Glomerular visceral epithelial cell (primary cell): ENCODE measurements at regions not wholly inside any gene's neighbourhood (a gene's known extent, or its start where the extent isn't known, plus 50 kb on each side); places are given as distances from the start of the nearest gene placed in this dataset.
"Not testable (repeated sequence)": the region's sequence is repeated elsewhere in the genome, so short reads cannot be mapped to it uniquely, and the experiment has no call there.

Experiments used
- DNase-seq: peaks from one replicate; pipeline ENCODE4 v3.0.0-alpha.2; 2016; ENCODE audit errors: extremely low spot score

DNA sequence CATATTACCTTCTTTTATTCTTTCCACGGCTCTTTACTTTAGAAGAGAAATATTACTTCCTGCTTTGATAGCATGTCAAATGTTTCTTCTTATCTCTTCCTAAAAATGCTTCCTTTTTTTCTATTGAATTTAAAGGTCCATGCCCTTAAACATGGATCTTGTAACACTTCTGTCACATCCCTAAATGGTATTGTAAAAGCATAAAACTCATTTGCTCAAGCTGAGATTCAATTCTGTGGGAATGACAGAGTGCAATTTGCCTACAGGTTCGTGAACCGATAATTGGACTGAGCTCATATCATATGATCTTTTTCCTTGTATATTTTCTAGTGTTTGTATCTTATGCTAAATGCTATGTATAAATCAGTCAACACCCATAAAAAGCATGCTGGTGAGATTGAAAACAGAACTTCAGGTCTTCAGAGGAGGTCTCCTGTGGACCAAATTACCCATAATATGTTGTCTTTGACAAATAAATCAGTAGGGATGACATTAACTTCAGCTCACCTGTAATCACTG is 429.3 kb downstream of the TMEM232 start:
- no peak for DNase-seq

DNA sequence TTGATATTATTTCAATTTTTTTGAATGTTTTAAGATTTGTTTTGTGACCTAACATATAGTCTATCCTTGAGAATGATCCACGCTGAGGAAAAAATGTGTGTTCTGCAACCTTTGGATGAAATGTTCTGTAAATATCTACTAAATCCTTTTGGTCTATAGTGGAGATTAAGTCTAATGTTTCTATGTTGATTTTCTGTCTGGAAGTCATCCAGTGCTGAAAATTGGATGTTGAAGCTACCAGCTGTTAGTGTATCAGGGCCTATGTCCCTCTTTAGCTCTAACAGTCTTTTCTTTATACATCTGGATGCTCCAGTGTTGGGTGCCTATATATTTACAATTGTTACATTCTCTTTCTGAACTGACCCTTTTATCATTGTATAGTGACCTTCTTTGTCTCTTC is 422.3 kb downstream of the TMEM232 start:
- DNase-seq: no peak

DNA sequence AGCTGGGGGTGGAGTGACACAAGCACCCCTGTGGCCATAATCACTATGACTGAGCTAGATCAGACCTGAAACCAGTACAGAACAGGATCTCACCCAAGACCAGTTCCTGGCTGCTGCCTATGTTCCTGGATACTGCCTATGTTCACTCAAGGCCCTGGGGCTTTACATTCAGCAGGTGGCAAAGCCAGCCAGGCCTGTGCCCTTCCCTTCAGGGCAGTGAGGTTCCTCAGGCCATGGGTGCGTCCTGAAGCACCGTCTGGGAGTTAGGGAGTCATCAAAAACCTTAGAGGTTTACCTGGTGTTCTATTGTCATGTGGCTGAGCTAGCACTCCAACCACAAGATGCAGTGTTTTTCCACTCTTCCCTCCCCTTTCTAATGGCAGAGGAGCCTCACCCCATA is 419.8 kb downstream of the TMEM232 start:
- no peak for DNase-seq

- no peak for DNase-seq
These were observed 417.2 kb downstream of the TMEM232 start for GRCh38 chr5:110309222-110309621.

GRCh38 chr5:110316566-110316965 is 409.9 kb downstream of the TMEM232 start:
- DNase-seq: not testable (repeated sequence)

DNA sequence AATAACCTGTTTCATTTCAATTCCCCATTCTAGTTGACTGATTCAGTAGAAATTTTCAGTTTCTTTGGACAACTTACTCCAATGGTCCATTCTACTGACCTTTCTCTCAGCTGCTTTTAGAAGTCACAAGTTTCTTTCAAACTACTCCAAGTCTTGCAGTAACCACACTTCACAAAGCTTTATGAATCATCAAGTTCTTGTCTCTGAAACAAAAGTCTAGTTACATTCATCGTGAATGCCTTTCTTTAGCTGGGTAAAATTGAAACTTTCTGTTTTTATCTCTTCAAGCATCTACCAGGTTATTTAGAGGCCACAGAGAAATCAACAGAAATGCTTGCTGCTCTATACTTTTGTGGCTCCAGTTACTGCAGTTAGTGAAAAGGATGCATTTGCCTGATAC is 405.4 kb downstream of the TMEM232 start:
- no peak for DNase-seq

GRCh38 chr5:110323357-110323756 is 403.1 kb downstream of the TMEM232 start:
- no peak for DNase-seq

GRCh38 chr5:110323832-110324231 is 402.6 kb downstream of the TMEM232 start:
- no peak for DNase-seq

- DNase-seq: no peak
These were observed 401.6 kb downstream of the TMEM232 start for GRCh38 chr5:110324876-110325275.

GRCh38 chr5:110329955-110330525 is 396.4 kb downstream of the TMEM232 start:
- no peak for DNase-seq

- no peak for DNase-seq
These were observed 393.1 kb downstream of the TMEM232 start for GRCh38 chr5:110333384-110333783.

DNA sequence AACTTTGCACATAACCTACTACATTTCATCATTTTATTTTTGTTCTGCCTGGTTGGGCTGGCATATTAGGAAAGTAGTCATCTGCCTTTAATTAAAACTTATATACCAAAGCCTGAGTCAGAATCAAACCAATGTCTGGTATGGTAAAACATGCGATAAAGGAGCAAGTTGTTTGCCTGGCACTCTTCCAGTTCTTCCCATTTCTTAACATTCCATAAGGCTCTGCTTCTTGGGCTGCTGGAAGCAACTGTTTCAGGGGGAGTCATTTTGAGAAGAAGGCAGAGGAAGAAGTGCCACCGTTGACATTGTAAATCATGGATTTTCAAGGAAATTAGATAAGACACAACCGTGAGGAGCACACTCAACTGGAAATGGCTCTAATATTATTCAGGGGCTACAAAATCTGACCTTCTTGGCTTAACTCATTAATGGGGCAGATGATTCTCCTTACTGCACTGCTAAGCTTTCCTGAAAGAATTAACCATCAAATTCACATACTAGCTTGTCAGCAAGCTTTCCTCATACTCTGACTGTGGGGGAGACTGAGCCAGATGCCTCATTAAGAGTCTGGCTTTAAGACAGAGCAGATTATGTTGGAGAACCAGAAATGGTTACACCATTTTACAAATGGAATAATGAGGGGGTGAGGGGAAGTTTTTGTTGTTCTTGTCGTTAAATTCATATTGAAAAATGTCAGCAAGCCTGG is 391.0 kb downstream of the TMEM232 start:
- peak; percentile 26 for DNase-seq

DNA sequence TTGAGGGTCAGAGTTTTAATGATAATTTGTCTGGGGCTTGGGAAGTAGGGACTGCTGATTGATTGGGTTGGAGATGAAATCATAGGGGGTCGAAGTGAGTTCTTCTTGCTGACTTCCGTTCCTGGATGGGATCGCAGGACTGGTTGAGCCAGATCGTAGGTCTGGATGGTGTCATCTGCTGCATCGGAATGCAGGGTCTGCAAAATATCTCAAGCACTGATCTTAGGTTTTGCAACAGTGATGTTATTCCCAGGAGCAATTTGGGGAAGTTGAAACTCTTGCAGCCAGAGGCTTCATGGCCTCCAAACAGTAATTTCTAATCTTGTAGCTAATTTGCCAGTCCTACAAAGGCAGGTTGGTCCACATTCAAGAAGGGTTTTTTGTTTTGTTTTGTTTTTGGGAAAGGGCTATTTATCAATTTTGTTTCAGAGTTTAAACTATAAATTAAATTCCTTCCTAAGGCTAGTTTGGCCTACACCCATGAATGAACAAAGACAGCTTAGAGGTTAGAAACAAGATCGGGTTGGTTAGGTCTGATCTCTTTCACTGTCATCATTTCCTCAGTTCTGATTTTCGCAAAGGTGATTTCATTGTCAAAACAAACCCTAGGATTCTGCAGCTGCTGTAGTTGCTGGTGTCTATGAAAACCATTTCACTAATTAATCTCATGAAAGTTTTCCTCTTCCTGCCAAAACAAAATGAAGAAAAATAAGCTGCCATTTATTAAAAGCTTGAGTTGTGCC is 388.0 kb downstream of the TMEM232 start:
- no peak for DNase-seq

DNA sequence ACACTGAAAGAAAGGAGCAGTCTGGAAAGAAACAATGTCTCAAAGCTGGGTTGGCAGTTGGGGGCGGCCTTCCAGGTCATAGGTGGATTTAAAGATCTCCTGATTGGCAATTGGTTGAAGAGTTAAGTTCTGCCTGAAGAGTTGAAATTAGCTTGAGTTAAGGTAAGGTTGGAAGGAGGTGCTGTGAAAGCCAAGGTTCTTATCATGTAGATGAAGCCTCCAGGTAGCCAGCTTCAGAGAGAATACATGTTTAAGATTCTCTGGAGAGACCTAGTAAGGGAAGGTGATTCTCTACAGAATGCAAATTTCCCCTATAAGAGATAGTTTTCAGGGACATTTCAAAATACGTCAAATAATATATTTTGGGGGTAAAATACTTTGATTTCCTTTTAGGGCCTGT is 387.1 kb downstream of the TMEM232 start:
- no peak for DNase-seq

DNA sequence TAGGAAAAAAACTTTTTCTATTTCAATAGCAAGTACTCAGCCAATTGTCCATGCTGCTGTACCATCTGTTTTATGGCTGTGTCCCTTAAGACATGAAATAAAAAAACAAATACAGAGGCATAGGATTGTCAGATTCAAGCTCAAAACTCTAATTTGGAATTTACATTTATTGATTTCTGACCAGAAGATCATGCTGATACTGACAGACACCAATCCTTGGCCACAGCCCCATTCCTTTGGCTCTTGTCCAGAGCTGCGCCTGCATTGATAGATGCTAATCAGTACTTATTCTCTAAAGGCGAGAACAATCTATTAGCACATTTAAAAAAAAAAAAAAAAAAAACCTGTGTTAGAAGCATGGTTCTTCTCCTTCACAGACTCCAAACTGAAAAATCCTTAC is 384.6 kb downstream of the TMEM232 start:
- no peak for DNase-seq

DNA sequence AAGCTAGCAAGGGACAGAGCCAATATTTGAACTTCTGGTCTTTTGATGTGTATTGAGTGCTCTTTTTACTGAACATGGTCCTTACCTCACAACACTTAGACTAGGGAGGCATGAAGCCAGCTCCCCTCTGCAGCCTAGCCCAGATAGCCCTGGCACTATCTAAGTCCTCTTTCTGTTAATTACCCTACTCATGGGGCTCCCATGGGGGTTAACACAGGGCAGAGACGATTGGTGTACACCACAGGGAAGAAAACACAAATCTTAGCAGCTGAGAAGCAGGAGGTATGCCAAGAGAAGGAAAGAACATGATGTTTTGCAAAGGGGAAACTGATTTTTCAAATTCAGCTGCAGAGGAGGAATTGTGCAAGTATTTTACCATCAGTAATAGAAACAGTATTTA is 383.8 kb downstream of the TMEM232 start:
- DNase-seq: no peak

GRCh38 chr5:110343616-110344015 is 382.9 kb downstream of the TMEM232 start:
- DNase-seq: no peak

- no peak for DNase-seq
These were observed 380.8 kb downstream of the TMEM232 start for GRCh38 chr5:110345623-110346022.

DNA sequence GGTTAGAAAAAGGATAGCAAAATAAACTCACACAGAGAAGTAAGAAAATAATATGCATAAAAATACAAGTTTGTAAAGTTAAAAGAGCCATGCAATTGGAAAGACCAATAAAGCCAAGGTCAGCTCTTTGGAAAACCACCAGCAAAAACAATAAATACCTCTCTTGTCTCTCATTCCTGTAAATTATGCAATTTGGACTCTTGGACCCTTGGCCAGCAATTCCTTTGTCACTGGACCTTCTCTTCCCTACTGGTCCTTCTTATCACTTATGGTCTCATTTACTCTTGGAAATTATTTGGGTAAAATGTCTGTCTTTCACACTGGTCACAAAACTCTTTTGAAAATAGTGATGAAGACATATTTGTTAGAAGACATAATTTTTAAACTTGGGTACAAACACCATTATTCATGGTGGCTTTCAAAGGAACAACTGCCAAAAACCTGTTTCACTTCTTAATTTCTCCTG is 379.5 kb downstream of the TMEM232 start:
- DNase-seq: no peak

DNA sequence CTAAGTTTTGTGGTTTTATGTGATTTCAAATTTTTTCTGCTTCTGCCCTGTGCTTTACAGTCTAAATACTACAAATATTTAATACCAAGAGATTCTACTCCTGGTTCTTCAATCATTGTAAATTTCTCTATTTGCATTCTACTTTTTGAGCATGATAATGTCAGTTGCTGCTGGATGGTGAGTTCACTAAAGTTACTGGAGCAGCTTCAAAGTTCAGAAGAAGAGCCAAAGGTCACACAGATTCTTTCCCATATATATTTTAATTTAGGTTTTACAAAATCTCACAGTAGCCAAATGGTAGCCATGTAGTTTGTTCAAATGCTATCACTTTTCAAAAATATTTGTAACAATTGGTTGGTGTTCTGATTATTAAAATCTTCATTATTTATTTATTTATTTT is 378.7 kb downstream of the TMEM232 start:
- no peak for DNase-seq

DNA sequence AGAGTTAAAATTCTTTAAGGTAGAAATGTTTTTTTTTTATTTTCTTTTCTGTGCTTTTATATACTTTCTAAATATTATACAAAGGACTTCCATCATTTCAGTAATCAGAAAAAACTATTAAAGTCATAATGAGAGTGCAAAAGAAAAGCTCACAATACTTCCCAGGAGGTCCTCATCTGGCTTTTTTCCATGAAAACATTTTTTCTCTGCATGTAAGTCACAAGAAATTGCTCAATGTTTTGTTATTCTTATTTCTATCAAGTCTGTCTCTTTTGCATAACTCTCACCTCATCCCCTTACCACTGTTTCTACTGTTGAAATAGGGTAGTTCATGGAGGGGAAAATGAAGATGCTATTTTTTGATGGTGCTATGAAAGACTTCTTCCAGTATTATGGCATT is 375.0 kb downstream of the TMEM232 start:
- no peak for DNase-seq

GRCh38 chr5:110354311-110354710 is 372.2 kb downstream of the TMEM232 start:
- DNase-seq: no peak
